ENCODE measurements at regions not wholly inside any gene's neighbourhood (a gene's known extent, or its start where the extent isn't known, plus 50 kb on each side); places are given as distances from the start of the nearest gene placed in this dataset.
A peak's percentile ranks its signal among the peaks of the same experiment; 100 is the strongest.
"Not testable (repeated sequence)": the region's sequence is repeated elsewhere in the genome, so short reads cannot be mapped to it uniquely, and the experiment has no call there.

DNA sequence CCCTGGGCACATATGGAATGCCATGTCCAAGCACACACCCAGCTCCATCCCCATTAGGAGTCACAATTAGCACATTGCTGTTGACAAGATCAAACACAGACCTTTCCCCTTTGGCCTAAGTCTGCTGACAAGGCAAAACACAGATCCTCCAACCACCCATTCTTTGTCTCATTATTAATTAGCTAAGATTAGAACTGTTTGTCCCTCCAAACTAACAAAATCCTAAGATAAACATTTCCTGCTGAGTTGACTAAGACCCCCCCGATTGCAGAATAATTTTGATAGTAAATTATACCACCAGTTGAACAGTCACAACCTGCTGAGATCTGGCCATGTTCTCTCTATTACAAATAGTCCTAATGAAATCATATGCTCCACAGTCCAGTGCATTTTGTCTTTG lies 186.7 kb downstream of the SPATA31A1 start:
- H3K27ac Mint-ChIP-seq; H3K4me3 Mint-ChIP-seq; H3K27me3 Mint-ChIP-seq (ENCODE audit: low read depth); H3K9me3 Mint-ChIP-seq; DNase-seq (ENCODE audit: low spot score in 2 of 2, unreplicated experiment in 2 of 2); H3K4me1 Mint-ChIP-seq; H3K36me3 Mint-ChIP-seq: not testable (repeated sequence)

DNA sequence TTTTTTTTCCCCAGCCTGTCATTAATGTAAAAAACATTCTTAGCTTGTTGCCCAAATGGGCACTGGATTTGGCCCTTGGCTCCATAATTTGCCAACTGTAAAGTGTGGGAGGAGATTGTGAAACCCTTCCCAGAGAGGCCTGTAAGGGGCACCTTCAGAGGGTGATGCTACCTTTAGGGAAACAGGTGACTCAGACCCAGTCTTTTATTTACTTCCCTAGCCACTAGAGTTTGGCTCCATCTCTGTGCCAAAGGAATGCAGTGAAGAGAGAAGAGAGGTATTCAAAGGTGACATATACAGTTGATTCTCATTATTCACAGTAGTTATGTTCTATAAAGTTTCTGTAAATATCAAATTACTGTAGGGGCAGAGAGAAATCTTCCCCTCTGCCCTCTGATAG lies 189.6 kb downstream of the SPATA31A1 start:
- not testable (repeated sequence) for DNase-seq (ENCODE audit: low spot score in 2 of 2, unreplicated experiment in 2 of 2); H3K36me3 Mint-ChIP-seq; H3K9me3 Mint-ChIP-seq; H3K4me3 Mint-ChIP-seq; H3K4me1 Mint-ChIP-seq; H3K27me3 Mint-ChIP-seq (ENCODE audit: low read depth); H3K27ac Mint-ChIP-seq

DNA sequence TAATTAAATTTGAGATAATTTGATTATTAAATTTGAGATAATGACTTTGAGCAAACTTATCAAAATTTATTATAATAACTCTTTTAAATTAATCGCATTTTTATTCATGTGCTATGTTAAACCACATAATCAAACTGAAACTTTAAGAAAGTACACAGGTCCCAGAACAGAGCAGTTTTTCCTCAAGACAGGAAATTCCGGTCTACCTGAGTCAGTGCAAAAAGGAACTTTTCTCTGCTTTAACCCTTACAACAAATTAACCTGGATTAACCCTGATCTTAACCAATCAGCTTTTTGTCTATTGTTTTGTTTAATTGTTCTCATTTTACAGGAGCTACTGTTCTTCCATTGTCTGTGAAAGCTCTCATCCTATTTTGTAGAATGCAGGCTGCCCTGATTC lies 195.1 kb downstream of the SPATA31A1 start:
- not testable (repeated sequence) for H3K27ac Mint-ChIP-seq, H3K4me1 Mint-ChIP-seq

DNA sequence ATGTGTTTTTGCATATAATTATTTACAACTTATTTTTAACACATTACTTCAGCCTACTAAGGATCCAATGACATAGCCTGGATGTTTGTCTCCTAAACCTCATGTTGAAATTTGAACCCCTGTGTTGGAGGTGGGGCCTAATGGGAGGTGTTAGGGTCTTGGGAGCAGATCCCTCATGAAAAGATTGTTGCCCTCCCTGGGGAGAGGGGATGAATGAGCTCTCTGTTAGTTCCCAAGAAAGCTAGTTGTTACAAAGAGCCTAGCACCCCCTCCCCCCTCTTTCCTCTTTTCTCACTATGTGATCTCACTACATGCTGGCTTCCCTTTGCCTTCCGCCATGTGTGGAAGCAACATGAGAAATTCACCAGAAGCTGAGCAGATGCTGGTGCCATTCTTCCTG lies 196.1 kb downstream of the SPATA31A1 start:
- H3K27me3 Mint-ChIP-seq (ENCODE audit: low read depth); H3K27ac Mint-ChIP-seq; H3K9me3 Mint-ChIP-seq; H3K4me3 Mint-ChIP-seq; H3K4me1 Mint-ChIP-seq; H3K36me3 Mint-ChIP-seq; DNase-seq (ENCODE audit: low spot score in 2 of 2, unreplicated experiment in 2 of 2): not testable (repeated sequence)

More for the DNA sequence above, 195.1 kb downstream of the SPATA31A1 start:
- H3K27me3 Mint-ChIP-seq (ENCODE audit: low read depth); H3K9me3 Mint-ChIP-seq; H3K4me3 Mint-ChIP-seq; H3K36me3 Mint-ChIP-seq; DNase-seq (ENCODE audit: low spot score in 2 of 2, unreplicated experiment in 2 of 2): not testable (repeated sequence)

DNA sequence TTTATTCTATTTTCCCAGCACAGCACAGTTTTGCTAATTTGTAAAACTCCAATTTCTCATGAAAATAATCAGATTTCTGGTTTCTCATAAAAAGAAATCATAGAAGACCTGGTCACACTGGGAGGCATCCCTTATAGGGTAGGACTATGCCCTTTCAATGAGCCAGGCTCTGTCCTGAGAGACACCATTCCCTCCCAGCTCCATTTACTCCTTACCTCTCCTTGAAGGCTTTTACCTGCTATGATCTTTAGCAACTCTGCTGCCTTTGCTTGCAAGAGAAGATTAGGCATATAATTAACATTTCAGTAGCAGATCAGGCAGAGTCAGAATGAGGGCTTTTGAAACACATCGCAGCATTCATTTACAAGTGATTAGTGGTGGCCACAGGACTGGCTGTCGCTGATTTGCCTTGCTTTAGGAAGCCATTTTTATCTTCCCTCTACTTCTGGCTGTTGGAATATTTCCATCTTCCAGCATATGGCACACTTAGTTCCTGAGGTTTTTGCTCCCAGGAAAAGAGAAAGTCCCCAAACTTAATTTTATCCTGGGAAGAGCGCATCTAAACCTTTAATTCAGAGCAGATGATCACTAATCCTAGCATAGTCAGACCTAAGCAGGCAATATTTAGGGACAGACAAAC lies 196.9 kb downstream of the SPATA31A1 start:
- H3K27me3 Mint-ChIP-seq (ENCODE audit: low read depth); H3K9me3 Mint-ChIP-seq; H3K36me3 Mint-ChIP-seq; H3K27ac Mint-ChIP-seq; DNase-seq (ENCODE audit: low spot score in 2 of 2, unreplicated experiment in 2 of 2); H3K4me3 Mint-ChIP-seq; H3K4me1 Mint-ChIP-seq: not testable (repeated sequence)

DNA sequence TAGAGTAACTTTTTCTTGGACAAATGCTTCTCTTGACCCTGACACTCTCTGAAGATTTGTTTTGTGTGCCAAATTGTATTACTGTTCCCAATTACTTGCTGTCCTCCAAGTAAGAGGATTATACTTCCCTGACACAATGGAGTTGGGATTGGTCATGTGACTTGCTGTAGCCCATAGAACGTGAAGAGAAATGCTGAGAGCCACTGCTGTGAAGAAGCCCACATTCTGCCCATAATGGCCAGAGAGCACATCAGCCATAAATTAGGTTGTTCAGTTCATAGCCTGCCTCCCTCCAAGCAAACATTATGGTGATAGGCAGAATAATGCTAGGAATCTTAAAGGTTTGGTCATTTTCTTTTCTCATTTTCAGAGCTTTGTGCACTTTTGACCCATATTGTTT lies 198.9 kb downstream of the SPATA31A1 start:
- not testable (repeated sequence) for H3K36me3 Mint-ChIP-seq; H3K4me1 Mint-ChIP-seq; H3K27ac Mint-ChIP-seq; H3K27me3 Mint-ChIP-seq (ENCODE audit: low read depth); DNase-seq (ENCODE audit: low spot score in 2 of 2, unreplicated experiment in 2 of 2); H3K9me3 Mint-ChIP-seq; H3K4me3 Mint-ChIP-seq

DNA sequence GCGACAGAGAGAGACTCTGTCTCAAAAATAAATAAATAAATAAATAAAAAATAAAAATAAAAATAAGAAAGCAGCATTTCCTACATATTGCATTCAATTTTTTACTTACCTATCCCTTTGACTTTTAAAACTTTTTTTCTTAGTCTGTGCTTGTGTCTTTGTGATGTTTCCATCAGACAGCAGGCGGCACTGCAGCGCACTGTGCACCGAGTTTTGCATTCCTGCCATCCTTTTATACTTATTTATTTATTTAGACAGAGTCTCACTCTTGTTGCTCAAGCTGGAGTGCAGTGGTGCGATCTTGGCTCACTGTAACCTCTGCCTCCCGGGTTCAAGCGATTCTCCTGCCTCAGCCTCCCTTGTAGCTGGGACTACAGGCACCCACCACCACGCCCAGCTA lies 203.9 kb downstream of the SPATA31A1 start:
- H3K36me3 Mint-ChIP-seq; H3K27ac Mint-ChIP-seq; H3K4me1 Mint-ChIP-seq; H3K27me3 Mint-ChIP-seq (ENCODE audit: low read depth); H3K4me3 Mint-ChIP-seq; H3K9me3 Mint-ChIP-seq: not testable (repeated sequence)
- TF ChIP-seq, protein P1, sequence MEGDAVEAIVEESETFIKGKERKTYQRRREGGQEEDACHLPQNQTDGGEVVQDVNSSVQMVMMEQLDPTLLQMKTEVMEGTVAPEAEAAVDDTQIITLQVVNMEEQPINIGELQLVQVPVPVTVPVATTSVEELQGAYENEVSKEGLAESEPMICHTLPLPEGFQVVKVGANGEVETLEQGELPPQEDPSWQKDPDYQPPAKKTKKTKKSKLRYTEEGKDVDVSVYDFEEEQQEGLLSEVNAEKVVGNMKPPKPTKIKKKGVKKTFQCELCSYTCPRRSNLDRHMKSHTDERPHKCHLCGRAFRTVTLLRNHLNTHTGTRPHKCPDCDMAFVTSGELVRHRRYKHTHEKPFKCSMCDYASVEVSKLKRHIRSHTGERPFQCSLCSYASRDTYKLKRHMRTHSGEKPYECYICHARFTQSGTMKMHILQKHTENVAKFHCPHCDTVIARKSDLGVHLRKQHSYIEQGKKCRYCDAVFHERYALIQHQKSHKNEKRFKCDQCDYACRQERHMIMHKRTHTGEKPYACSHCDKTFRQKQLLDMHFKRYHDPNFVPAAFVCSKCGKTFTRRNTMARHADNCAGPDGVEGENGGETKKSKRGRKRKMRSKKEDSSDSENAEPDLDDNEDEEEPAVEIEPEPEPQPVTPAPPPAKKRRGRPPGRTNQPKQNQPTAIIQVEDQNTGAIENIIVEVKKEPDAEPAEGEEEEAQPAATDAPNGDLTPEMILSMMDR (IDR thresholded peaks at IDR 0.05; ENCODE audit: unreplicated experiment) = peak; percentile 14
- peak; percentile 31 to 66 for DNase-seq (ENCODE audit: low spot score in 2 of 2, unreplicated experiment in 2 of 2)

DNA sequence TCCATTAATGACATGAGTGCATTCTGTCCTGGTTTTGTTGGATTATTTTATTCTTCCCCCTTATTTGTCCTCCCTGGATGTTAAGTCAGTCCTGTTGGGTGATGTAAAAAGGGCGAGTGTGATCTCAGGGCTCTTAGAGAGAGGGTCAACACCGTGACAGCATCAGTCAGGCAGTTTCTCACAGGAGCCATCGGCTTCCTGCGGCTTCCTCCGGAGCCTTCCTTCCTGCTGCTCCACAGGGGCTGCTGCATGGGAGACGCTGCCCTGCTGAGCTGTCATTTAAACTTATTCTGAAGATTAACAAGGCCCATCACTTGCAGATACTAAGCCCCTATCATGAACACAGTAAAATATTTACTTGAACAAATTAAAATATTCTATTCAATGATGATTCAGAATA lies 211.3 kb downstream of the SPATA31A1 start:
- not testable (repeated sequence) for H3K27ac Mint-ChIP-seq

DNA sequence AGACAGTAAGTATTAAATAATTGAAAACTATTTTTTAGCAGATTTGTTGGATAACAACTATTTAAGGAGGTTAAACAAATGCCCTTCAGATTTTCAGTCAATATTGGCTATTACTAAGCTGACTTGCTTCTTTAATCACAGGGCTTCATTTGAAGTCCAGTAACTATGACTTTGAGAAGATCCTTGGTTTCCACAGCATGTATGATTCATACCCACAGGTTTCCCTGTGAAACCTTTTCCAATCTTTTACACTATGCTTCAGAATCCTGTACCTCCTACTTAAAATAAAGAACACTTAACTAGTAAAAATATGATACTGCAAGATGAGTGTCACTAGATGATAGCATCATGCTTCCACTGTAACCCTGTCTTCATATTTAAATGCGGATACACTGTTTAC lies 211.9 kb downstream of the SPATA31A1 start:
- not testable (repeated sequence) for H3K4me3 Mint-ChIP-seq; H3K9me3 Mint-ChIP-seq; H3K36me3 Mint-ChIP-seq; H3K27ac Mint-ChIP-seq; H3K27me3 Mint-ChIP-seq (ENCODE audit: low read depth); H3K4me1 Mint-ChIP-seq; DNase-seq (ENCODE audit: low spot score in 2 of 2, unreplicated experiment in 2 of 2)

More for the DNA sequence above, 211.3 kb downstream of the SPATA31A1 start:
- not testable (repeated sequence) for H3K36me3 Mint-ChIP-seq; H3K9me3 Mint-ChIP-seq; H3K4me3 Mint-ChIP-seq; H3K4me1 Mint-ChIP-seq; H3K27me3 Mint-ChIP-seq (ENCODE audit: low read depth); DNase-seq (ENCODE audit: low spot score in 2 of 2, unreplicated experiment in 2 of 2)

DNA sequence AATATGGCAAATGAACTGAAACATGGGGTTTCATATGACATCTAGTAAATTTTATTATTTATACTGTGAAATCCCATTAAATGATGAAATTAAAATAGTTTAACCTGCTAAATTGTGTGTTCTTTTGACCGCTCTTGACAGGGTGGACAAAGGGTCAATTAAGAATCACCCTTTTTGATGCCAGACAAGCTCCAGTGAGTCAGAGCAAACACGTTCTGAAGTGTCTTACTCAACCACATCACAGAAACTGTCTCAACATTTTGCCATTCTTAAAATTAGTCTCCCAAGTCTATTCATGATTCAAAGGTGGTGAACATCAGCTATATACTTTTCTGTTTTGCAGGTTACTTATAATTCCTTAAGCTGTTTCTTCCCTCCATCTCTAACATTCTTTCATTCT lies 213.4 kb downstream of the SPATA31A1 start:
- H3K27me3 Mint-ChIP-seq (ENCODE audit: low read depth); H3K4me1 Mint-ChIP-seq; H3K27ac Mint-ChIP-seq; H3K36me3 Mint-ChIP-seq; H3K9me3 Mint-ChIP-seq; H3K4me3 Mint-ChIP-seq; DNase-seq (ENCODE audit: low spot score in 2 of 2, unreplicated experiment in 2 of 2): not testable (repeated sequence)

DNA sequence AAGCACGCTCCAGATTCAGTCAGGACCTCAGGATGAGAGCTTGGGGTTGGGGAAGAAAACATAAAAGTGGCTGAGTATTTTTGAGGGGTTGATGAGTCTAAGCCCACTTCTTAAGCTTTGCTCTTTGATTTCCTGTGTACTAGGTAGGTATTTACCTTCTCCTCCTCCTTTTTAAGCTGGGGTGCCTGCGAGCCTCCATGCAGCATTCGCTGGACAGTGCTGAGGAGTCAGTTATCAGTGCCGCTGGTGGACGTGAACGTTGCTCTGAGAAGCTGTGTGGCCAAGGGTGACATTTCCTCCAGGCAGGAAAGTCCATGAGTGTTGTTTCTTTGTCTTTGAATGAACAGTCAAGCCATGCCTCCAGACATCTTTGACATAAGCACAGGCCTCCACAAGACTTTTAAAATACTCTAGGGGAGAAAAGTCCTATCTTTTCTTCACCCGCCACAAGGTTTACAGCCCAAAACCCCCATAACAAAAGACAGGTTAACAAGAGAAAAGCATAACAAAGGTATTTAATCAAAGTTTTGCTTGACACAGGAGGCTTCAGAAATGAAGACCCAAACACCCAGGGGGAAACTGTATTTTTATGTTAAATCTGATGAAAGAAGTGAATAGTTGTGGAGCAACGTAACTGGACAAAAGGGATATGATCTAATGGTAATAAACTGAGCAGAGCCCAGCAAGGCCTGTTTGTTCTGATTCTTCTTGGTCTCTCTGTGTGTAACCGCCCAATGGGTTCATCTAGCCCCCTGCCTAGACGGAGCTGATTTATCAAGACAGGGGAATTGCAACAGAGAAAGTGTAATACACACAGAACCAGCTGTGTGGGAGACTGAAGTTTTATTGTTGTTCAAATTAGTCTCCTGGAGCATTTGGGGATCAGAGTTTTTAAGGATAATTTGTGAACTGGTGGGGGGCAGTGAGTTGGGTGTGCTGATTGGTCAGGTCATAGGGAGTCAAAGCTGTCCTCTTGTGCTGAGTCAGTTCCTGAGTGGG lies 217.9 kb downstream of the SPATA31A1 start:
- H3K9me3 Mint-ChIP-seq; H3K36me3 Mint-ChIP-seq; H3K4me3 Mint-ChIP-seq; H3K27me3 Mint-ChIP-seq (ENCODE audit: low read depth); H3K27ac Mint-ChIP-seq; DNase-seq (ENCODE audit: low spot score in 2 of 2, unreplicated experiment in 2 of 2); H3K4me1 Mint-ChIP-seq: not testable (repeated sequence)

DNA sequence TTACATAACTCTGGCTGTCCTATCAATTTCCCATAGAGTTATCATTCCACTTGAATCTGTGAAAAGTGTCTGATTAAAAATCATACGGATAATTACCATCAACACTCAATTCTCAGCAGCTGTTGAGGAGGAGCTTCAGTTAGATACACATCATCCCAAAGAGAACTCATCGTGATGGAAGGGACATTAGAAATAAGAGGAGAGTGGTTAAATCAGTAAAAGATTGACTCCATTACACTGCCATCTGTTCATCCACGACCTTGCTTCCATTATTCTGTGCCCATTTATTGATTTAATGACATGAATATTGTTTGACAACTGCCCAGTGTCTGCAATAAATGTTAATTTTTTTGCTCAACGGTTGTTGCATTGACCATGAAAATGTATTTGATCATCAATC lies 223.5 kb downstream of the SPATA31A1 start:
- not testable (repeated sequence) for DNase-seq (ENCODE audit: low spot score in 2 of 2, unreplicated experiment in 2 of 2)

DNA sequence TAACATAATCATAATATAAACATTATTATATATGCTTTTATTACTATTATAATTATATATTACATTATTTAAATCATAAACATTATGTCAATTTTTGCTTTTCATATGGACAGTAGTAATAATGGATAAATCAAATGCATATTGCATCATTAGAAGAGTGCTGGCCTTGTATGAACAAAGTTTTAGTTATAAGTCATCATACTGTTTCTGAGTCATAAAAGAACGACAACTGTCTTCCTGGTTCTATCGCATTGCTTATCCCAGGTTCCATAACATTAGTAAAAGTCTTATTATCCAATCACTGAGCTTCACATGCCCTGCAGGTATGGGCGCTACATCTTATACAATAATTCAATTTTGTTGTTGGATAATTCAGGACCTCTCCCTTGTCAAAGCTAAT lies 225.8 kb downstream of the SPATA31A1 start:
- not testable (repeated sequence) for H3K27me3 Mint-ChIP-seq (ENCODE audit: low read depth); H3K9me3 Mint-ChIP-seq; DNase-seq (ENCODE audit: low spot score in 2 of 2, unreplicated experiment in 2 of 2); H3K27ac Mint-ChIP-seq; H3K4me3 Mint-ChIP-seq; H3K36me3 Mint-ChIP-seq
- peaks cover 11% of the 10 kb centered on the region for H3K4me1 Mint-ChIP-seq

More for the DNA sequence above, 223.5 kb downstream of the SPATA31A1 start:
- peaks cover 11% of the 10 kb centered on the region for H3K4me1 Mint-ChIP-seq
- H3K27ac Mint-ChIP-seq; H3K4me3 Mint-ChIP-seq; H3K27me3 Mint-ChIP-seq (ENCODE audit: low read depth); H3K9me3 Mint-ChIP-seq; H3K36me3 Mint-ChIP-seq: not testable (repeated sequence)
